HCT116 (cell line): ENCODE measurements at regions not wholly inside any gene's neighbourhood (a gene's known extent, or its start where the extent isn't known, plus 50 kb on each side); places are given as distances from the start of the nearest gene placed in this dataset.

ENCODE experiments used
- ATAC-seq: fragments of 200-7000 bp; cut with Tn5 transposase; 2 replicates; pipeline ENCODE4 v1.9.1; 2020; ENCODE audit warnings: mild to moderate bottlenecking, moderate library complexity
- BruUV-seq: library from RNA; stranded (reverse); fragments of 400-500 nt; replicated peaks from 2 replicates; lab custom pipeline; 2021; lab: Mats Ljungman, UMichigan
- CTCF ChIA-PET: fragments of 300-600 bp; sonication (Branson Sonifier 250); formaldehyde crosslinking; loops from one replicate; lab custom pipeline; 2021; ENCODE audit warnings: antibody characterized with exemption; lab: Charles Lee
- POLR2A ChIA-PET: fragments of 300-600, 350-600 bp; sonication (Branson Sonifier 250); formaldehyde crosslinking; loops from one replicate; lab custom pipeline; 2021; ENCODE audit warnings: antibody characterized with exemption; lab: Charles Lee
- RAD21 ChIA-PET, 2 experiments: fragments of 300-600 bp; sonication (Branson Sonifier 250); formaldehyde crosslinking; loops; one replicate each; lab custom pipeline; 2023; ENCODE audit warnings: low total read pairs in 2 of 2; ENCODE audit not compliant: uncharacterized antibody in 2 of 2, unreplicated experiment in 2 of 2, low non-redundant PET in 1 of 2; lab: Charles Lee
- DNase-seq: peaks from one replicate; pipeline ENCODE4 v3.0.0-alpha.2; 2010; ENCODE audit warnings: low read depth, low spot score
- H2AFZ ChIP-seq: fragments of 200-600 bp; shearing (Covaris generic), sonication (generic); 2 replicates; pipeline ENCODE4 v1.6.1; 2017; ENCODE audit warnings: low read depth, mixed run types, mixed read lengths, antibody characterized with exemption, low read length; ENCODE audit not compliant: poor library complexity, severe bottlenecking
- H3K27ac ChIP-seq: 2 replicates; pipeline ENCODE4 v1.5.1; 2012; ENCODE audit warnings: low read depth, low read length
- H3K27me3 ChIP-seq: fragments of 200-600 bp; sonication (generic); 2 replicates; pipeline ENCODE4 v1.6.1; 2016; ENCODE audit warnings: mixed run types, low read length, mixed read lengths; ENCODE audit not compliant: insufficient read depth
- H3K36me3 ChIP-seq, 2 experiments: fragments of 200-500 bp in 1 of 2; fragments of 200-600 bp in 1 of 2; sonication (Bioruptor generic) in 1 of 2; sonication (generic) in 1 of 2; 2 replicates each; pipeline versions ENCODE4 v1.5.1 to v1.6.1; 2014 to 2016; ENCODE audit warnings: low read length in 2 of 2, inconsistent platforms in 1 of 2, mixed read lengths in 1 of 2, mixed run types in 1 of 2; ENCODE audit not compliant: insufficient read depth in 2 of 2, control insufficient read depth in 1 of 2
- H3K4me1 ChIP-seq, 2 experiments: fragments of 200-600 bp in 1 of 2; sonication (generic) in 1 of 2; 2 replicates each; pipeline versions ENCODE4 v1.5.1 to v1.6.1; 2012 to 2017; ENCODE audit warnings: low read length in 2 of 2, inconsistent platforms in 1 of 2, mild to moderate bottlenecking in 1 of 2, mixed read lengths in 1 of 2, mixed run types in 1 of 2, moderate library complexity in 1 of 2; ENCODE audit not compliant: insufficient read depth in 2 of 2, control insufficient read depth in 1 of 2
- H3K4me2 ChIP-seq: fragments of 200-600 bp; sonication (generic); 2 replicates; pipeline ENCODE4 v1.6.1; 2017; ENCODE audit warnings: mixed run types, low read length, mixed read lengths
- H3K4me3 ChIP-seq, 2 experiments: fragments of 200-600 bp in 1 of 2; sonication (generic) in 1 of 2; replicated peaks in 1 of 2; 2 replicates each; pipeline ENCODE4 v1.5.1; 2011 to 2016; ENCODE audit warnings: low read length in 2 of 2, control low read depth in 1 of 2, low read depth in 1 of 2, mild to moderate bottlenecking in 1 of 2, mixed read lengths in 1 of 2, mixed run types in 1 of 2
- H3K79me2 ChIP-seq: fragments of 200-600 bp; sonication (generic); 2 replicates; pipeline ENCODE4 v1.6.1; 2017; ENCODE audit warnings: mild to moderate bottlenecking, mixed run types, low read length, moderate library complexity, mixed read lengths; ENCODE audit not compliant: insufficient read depth
- H3K9ac ChIP-seq: fragments of 200-600 bp; sonication (generic); 2 replicates; pipeline ENCODE4 v1.6.1; 2016; ENCODE audit warnings: low read length, mixed read lengths
- H3K9me2 ChIP-seq: fragments of 200-600 bp; sonication (generic), shearing (Covaris generic); 2 replicates; pipeline ENCODE4 v1.6.1; 2017; ENCODE audit warnings: mixed run types, mild to moderate bottlenecking, moderate library complexity; ENCODE audit not compliant: insufficient read depth
- H3K9me3 ChIP-seq, 2 experiments: fragments of 200-500 bp in 1 of 2; fragments of 200-600 bp in 1 of 2; sonication (Bioruptor generic) in 1 of 2; sonication (generic) in 1 of 2; 2 replicates each; pipeline ENCODE4 v1.6.1; 2014 to 2017; ENCODE audit warnings: low read length in 2 of 2, mixed read lengths in 2 of 2, inconsistent platforms in 1 of 2, low read depth in 1 of 2, mild to moderate bottlenecking in 1 of 2, mixed run types in 1 of 2, moderate library complexity in 1 of 2; ENCODE audit not compliant: control insufficient read depth in 1 of 2, insufficient read depth in 1 of 2
- H4K20me1 ChIP-seq: fragments of 200-600 bp; sonication (generic), shearing (Covaris generic); 2 replicates; pipeline ENCODE4 v1.6.1; 2017; ENCODE audit warnings: mixed run types, mild to moderate bottlenecking, moderate library complexity; ENCODE audit not compliant: insufficient read depth
- ATF3 ChIP-seq: IDR thresholded peaks from 2 replicates; pipeline ENCODE4 v1.6.1; 2012
- CBX3 ChIP-seq: IDR thresholded peaks from 2 replicates; pipeline ENCODE4 v1.6.1; 2012; ENCODE audit warnings: low read depth
- CEBPB ChIP-seq: IDR thresholded peaks from 2 replicates; pipeline ENCODE4 v1.6.1; 2012; ENCODE audit warnings: low read depth
- ELF1 ChIP-seq: IDR thresholded peaks from 2 replicates; pipeline ENCODE4 v1.6.1; 2012; ENCODE audit warnings: low read depth, borderline replicate concordance
- EZH2phosphoT487 ChIP-seq: fragments of 200-600 bp; IDR thresholded peaks from 2 replicates; pipeline ENCODE4 v1.6.1; 2018; ENCODE audit warnings: antibody characterized with exemption, borderline replicate concordance
- FOSL1 ChIP-seq: IDR thresholded peaks from 2 replicates; pipeline ENCODE4 v1.6.1; 2012; ENCODE audit warnings: low read depth
- JUND ChIP-seq: IDR thresholded peaks from 2 replicates; pipeline ENCODE4 v1.6.1; 2012
- MAX ChIP-seq: IDR thresholded peaks from 2 replicates; pipeline ENCODE4 v1.6.1; 2012
- POLR2A ChIP-seq: IDR thresholded peaks from 2 replicates; pipeline ENCODE4 v1.7.0; 2011; ENCODE audit warnings: borderline replicate concordance; ENCODE audit not compliant: insufficient read depth, insufficient read length; ENCODE audit errors: extremely low read depth
- POLR2AphosphoS5 ChIP-seq: IDR thresholded peaks from 2 replicates; pipeline ENCODE4 v1.6.1; 2011; ENCODE audit warnings: mild to moderate bottlenecking, low read depth, low read length, moderate library complexity
- SP1 ChIP-seq: IDR thresholded peaks from 2 replicates; pipeline ENCODE4 v1.6.1; 2012; ENCODE audit warnings: low read depth
- SRF ChIP-seq: IDR thresholded peaks from 2 replicates; pipeline ENCODE4 v1.6.1; 2012; ENCODE audit warnings: low read depth
- TCF7L2 ChIP-seq: IDR thresholded peaks from 2 replicates; pipeline ENCODE4 v1.7.0; 2011; ENCODE audit warnings: borderline replicate concordance, inconsistent platforms; ENCODE audit not compliant: insufficient read depth, insufficient read length; ENCODE audit errors: extremely low read depth
- YY1 ChIP-seq: IDR thresholded peaks from 2 replicates; pipeline ENCODE4 v1.6.1; 2011; ENCODE audit warnings: low read length, low read depth, moderate library complexity, mild to moderate bottlenecking; ENCODE audit not compliant: insufficient replicate concordance; ENCODE audit errors: extremely low read depth
- intact Hi-C: fragments of 100-400 bp; cut with micrococcal nuclease; formaldehyde crosslinking; loops from 2 replicates; pipeline ENCODE4 v1.10.0; 2022
- TF ChIP-seq, protein P1 (sequence below): IDR thresholded peaks from 2 replicates; pipeline ENCODE4 v1.6.1; 2012; ENCODE audit warnings: low read depth

DNA sequence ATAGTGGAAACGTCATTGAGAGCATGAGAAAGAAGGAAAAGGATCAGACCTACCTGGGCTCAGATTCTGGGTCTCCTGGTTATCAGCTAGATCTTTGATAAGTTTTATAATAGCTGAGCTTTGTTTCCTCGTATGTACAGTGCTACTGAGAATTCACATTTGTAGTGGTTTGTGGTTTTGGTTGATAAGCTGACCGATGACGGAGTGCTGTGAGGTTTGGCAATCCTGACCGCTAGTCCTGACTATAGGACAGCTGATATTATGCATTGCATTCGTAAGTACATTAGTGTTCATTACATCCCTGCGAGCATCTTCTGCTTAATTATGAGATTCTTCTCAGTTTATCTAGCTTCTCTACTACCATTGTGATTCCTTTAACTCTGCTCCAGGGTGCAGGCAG, 190.7 kb upstream of the SLC27A6 start:
- no peak for TF ChIP-seq FOSL1
- no peak for TF ChIP-seq MAX
- no peak for TF ChIP-seq SRF
- TF ChIP-seq ELF1, result no peak
- no peak for TF ChIP-seq CEBPB
- no peak for TF ChIP-seq POLR2A
- Histone ChIP-seq H4K20me1 (no peaks in the 10 kb centered on the region), H3K9ac (no peak overlapping the region), H3K79me2 (no peaks in the 10 kb centered on the region), H3K27me3 (no peaks in the 10 kb centered on the region), H3K36me3 (no peaks in the 10 kb centered on the region), H3K9me3 (no peaks in the 10 kb centered on the region), H3K4me1 (peaks cover 0 to 11% of the 10 kb centered on the region in 2 experiments; a peak in 2 of 4 replicates), H3K4me2 (no peak overlapping the region), H2AFZ (no peak overlapping the region), H3K27ac (no peak overlapping the region), H3K9me2 (no peaks in the 10 kb centered on the region), H3K4me3 (no peak overlapping the region)
- ChIA-PET RAD21 (no interaction called here), POLR2A (no interaction called here), CTCF (no interaction called here)
- intact Hi-C loops, result no loop called here
- no peak for ATAC-seq
- BruUV-seq, result no TSS peak
- no peak for DNase-seq

DNA sequence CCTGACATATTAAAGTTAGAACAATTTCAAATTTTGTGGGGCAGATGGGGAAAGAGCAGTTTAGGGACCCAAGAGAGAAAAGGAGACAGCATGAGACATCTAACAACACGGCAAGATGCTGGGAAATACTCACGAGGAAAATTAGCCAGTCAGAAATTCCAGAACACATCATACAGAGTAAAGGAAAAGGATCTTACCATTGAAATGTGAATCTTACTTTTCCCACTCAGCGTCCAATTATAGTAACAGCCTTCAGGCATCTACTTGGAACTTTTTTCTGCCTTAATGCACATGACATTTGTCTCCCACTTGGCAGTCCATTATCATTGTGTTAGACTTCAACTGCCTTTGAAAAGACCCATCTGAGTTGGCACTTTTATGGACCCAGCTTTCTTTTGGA, 189.7 kb upstream of the SLC27A6 start:
- Histone ChIP-seq H3K4me2 (no peak overlapping the region), H3K4me1 (peaks cover 0 to 11% of the 10 kb centered on the region in 2 experiments; a peak in 2 of 4 replicates), H3K4me3 (no peak overlapping the region), H4K20me1 (no peaks in the 10 kb centered on the region), H3K27ac (no peak overlapping the region), H3K36me3 (no peaks in the 10 kb centered on the region), H3K9ac (no peak overlapping the region), H3K9me3 (no peaks in the 10 kb centered on the region), H3K9me2 (no peaks in the 10 kb centered on the region), H2AFZ (no peak overlapping the region), H3K27me3 (no peaks in the 10 kb centered on the region), H3K79me2 (no peaks in the 10 kb centered on the region)
- RAD21 ChIA-PET, result no interaction called here
- intact Hi-C loops, result no loop called here
- POLR2A ChIA-PET, result no interaction called here
- CTCF ChIA-PET, result no interaction called here
- no TSS peak for BruUV-seq
- ATAC-seq, result no peak
- no peak for DNase-seq
- TF ChIP-seq SRF, result no peak
- no peak for TF ChIP-seq SP1
- TF ChIP-seq CBX3, result no peak
- TF ChIP-seq CEBPB, result no peak
- no peak for TF ChIP-seq YY1
- TF ChIP-seq, protein P1, sequence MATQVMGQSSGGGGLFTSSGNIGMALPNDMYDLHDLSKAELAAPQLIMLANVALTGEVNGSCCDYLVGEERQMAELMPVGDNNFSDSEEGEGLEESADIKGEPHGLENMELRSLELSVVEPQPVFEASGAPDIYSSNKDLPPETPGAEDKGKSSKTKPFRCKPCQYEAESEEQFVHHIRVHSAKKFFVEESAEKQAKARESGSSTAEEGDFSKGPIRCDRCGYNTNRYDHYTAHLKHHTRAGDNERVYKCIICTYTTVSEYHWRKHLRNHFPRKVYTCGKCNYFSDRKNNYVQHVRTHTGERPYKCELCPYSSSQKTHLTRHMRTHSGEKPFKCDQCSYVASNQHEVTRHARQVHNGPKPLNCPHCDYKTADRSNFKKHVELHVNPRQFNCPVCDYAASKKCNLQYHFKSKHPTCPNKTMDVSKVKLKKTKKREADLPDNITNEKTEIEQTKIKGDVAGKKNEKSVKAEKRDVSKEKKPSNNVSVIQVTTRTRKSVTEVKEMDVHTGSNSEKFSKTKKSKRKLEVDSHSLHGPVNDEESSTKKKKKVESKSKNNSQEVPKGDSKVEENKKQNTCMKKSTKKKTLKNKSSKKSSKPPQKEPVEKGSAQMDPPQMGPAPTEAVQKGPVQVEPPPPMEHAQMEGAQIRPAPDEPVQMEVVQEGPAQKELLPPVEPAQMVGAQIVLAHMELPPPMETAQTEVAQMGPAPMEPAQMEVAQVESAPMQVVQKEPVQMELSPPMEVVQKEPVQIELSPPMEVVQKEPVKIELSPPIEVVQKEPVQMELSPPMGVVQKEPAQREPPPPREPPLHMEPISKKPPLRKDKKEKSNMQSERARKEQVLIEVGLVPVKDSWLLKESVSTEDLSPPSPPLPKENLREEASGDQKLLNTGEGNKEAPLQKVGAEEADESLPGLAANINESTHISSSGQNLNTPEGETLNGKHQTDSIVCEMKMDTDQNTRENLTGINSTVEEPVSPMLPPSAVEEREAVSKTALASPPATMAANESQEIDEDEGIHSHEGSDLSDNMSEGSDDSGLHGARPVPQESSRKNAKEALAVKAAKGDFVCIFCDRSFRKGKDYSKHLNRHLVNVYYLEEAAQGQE, result no peak
- no peak for TF ChIP-seq MAX
- TF ChIP-seq EZH2phosphoT487, result no peak
- no peak for TF ChIP-seq TCF7L2
- TF ChIP-seq POLR2A, result no peak
- TF ChIP-seq JUND, result no peak
- no peak for TF ChIP-seq ATF3
- TF ChIP-seq POLR2AphosphoS5, result no peak
- no peak for TF ChIP-seq ELF1
- TF ChIP-seq FOSL1, result no peak
